SJCRH30 (cell line): ENCODE measurements at regions not wholly inside any gene's neighbourhood (a gene's known extent, or its start where the extent isn't known, plus 50 kb on each side); places are given as distances from the start of the nearest gene placed in this dataset.
"Not testable (repeated sequence)": the region's sequence is repeated elsewhere in the genome, so short reads cannot be mapped to it uniquely, and the experiment has no call there.

Source experiments
- DNase-seq, 2 experiments: peaks; one replicate each; pipeline ENCODE4 v3.0.0-alpha.2; 2015 to 2020
- H3K27ac ChIP-seq: fragments of 250-450 bp; sonication (Bioruptor Pico); 2 replicates; pipeline ENCODE4 v1.5.1; 2020; ENCODE audit warnings: mild to moderate bottlenecking, moderate library complexity
- H3K27me3 ChIP-seq: fragments of 250-450 bp; sonication (Bioruptor Pico); 2 replicates; pipeline ENCODE4 v1.5.1; 2020; ENCODE audit warnings: mild to moderate bottlenecking, moderate library complexity
- H3K36me3 ChIP-seq: fragments of 250-450 bp; sonication (Bioruptor Pico); 2 replicates; pipeline ENCODE4 v1.5.1; 2020; ENCODE audit warnings: mild to moderate bottlenecking, moderate library complexity
- H3K4me1 ChIP-seq: fragments of 250-450 bp; sonication (Bioruptor Pico); 2 replicates; pipeline ENCODE4 v1.5.1; 2020; ENCODE audit warnings: mild to moderate bottlenecking, moderate library complexity
- H3K4me3 ChIP-seq: fragments of 250-450 bp; sonication (Bioruptor Pico); 2 replicates; pipeline ENCODE4 v1.5.1; 2020; ENCODE audit warnings: mild to moderate bottlenecking, moderate library complexity
- H3K9me3 ChIP-seq: fragments of 250-450 bp; sonication (Bioruptor Pico); replicated peaks from 2 replicates; pipeline ENCODE4 v1.5.1; 2020; ENCODE audit warnings: mild to moderate bottlenecking, moderate library complexity

DNA sequence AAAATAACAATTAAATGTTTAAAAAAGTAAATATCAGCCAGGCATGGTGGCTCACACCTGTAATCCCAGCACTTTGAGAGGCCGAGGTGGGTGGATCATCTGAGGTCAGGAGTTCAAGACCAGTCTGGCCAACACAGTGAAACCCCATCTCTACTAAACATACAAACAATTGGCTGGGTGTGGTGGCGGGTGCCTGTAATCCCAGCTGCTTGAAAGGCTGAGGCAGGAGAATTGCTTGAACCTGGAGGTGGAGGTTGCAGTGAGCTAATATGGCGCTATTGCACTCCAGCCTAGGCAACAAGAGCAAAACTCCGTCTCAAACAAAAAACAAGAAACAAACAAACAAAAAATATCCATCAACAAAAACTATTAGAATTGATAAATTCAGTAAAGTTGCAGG, 77.5 kb downstream of the SNX5 start:
- H3K4me3 ChIP-seq, DNase-seq, H3K27ac ChIP-seq, H3K36me3 ChIP-seq, H3K9me3 ChIP-seq, H3K4me1 ChIP-seq, H3K27me3 ChIP-seq: not testable (repeated sequence)

DNA sequence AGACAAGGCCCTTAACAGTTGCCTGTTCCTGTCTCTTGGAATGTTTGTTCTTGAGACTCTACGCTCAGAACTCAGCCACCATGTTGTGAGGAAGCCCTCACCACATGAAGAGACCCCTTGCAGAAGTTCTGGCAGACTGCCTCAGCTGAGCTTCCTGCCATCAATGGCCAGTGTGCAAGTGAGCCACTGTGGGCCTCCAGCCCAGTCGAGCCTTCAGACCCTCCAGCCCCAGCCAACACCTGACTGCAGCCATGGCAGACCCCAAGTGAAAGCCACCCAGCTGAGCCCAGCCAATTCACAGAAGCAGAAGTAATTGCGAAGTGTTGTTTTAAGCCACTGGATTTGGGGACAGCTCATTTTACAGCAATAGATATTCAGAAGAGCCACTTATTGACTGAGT, 78.3 kb downstream of the SNX5 start:
- Histone ChIP-seq H3K4me1 (no peaks in the 10 kb centered on the region), H3K9me3 (no peaks in the 10 kb centered on the region), H3K27me3 (no peaks in the 10 kb centered on the region; the same call in 1 of the 2 replicates), H3K27ac (no peak overlapping the region), H3K36me3 (no peaks in the 10 kb centered on the region), H3K4me3 (no peak overlapping the region)
- DNase-seq: no peak

DNA sequence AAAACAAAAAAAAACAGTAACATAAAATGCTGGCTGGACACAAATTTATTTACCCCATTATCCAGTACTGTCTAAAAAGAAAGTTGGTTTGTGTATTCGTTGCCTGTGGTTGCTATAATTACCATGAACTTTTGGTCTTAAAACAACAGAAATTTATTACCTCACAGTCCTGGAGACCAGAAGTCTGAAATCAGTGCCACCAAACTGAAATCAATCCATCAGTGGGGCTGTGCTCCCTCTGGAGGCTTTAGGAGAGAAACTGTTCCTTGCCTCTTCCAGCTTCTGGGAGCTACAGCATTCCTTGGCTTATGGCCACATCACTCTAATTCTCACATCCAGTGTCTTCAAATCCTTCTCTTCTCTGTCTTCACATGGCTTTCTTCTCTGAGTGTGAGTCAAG, 79.4 kb downstream of the SNX5 start:
- H3K27ac ChIP-seq: no peak overlapping the region
- no peaks in the 10 kb centered on the region for H3K4me1 ChIP-seq
- H3K36me3 ChIP-seq: no peaks in the 10 kb centered on the region
- H3K27me3 ChIP-seq: no peaks in the 10 kb centered on the region; the same call in 1 of the 2 replicates
- DNase-seq: no peak
- H3K4me3 ChIP-seq: no peak overlapping the region
- no peaks in the 10 kb centered on the region for H3K9me3 ChIP-seq

DNA sequence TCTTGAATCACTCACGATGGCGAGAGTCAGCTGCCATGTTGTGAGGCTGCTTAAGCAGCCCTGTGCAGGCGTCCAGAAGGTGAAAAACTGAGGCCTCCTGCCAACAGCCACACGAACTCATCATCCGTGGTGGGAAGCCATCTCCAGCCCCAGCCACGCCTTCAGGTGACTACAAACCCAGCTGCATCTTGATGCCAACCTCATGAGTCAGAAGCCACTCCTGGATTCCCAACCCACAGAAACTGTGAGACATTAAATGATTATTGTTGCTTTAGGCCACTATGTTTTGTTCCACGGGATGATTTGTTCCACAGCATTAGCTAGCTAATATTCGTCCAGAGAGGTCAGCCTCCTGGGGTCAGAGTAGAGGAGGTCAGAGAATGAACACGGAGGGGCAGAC, 80.5 kb downstream of the SNX5 start:
- Histone ChIP-seq H3K9me3 (no peaks in the 10 kb centered on the region), H3K27me3 (no peaks in the 10 kb centered on the region; the same call in 1 of the 2 replicates), H3K4me1 (no peaks in the 10 kb centered on the region), H3K4me3 (no peak overlapping the region), H3K36me3 (no peaks in the 10 kb centered on the region), H3K27ac (no peak overlapping the region)
- DNase-seq: no peak

GRCh38 chr20:17887331-17888030, 81.1 kb downstream of the SNX5 start:
- no peaks in the 10 kb centered on the region; the same call in 1 of the 2 replicates for H3K27me3 ChIP-seq
- no peak overlapping the region for H3K27ac ChIP-seq
- no peaks in the 10 kb centered on the region for H3K9me3 ChIP-seq
- DNase-seq: peak in 1 of 2 experiments; percentile 25
- H3K4me3 ChIP-seq: no peak overlapping the region
- no peaks in the 10 kb centered on the region for H3K36me3 ChIP-seq
- H3K4me1 ChIP-seq: no peaks in the 10 kb centered on the region

DNA sequence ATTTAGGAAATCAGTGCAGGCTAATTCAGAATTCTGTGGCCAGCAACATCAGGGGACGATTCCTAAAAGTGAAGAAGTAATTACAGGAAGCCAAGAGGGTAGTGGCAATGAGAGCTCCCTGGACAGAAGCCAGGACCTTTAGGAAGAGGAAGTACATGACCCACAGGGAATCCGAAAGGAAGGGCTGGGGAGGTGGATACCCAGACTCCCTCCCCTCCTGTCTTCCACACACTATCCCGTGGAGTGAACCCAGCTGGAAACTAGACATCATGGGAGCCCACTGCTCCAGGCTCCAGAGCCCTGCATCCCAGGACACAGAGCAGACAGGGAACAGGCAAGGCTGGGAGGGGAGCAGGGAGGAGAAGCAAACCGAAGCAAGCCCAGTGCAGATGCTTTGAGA, 83.0 kb downstream of the SNX5 start:
- no peak overlapping the region for H3K27ac ChIP-seq
- H3K4me1 ChIP-seq: no peaks in the 10 kb centered on the region
- no peaks in the 10 kb centered on the region for H3K36me3 ChIP-seq
- no peak overlapping the region for H3K4me3 ChIP-seq
- H3K27me3 ChIP-seq: no peaks in the 10 kb centered on the region; the same call in 1 of the 2 replicates
- no peak for DNase-seq
- no peaks in the 10 kb centered on the region for H3K9me3 ChIP-seq

DNA sequence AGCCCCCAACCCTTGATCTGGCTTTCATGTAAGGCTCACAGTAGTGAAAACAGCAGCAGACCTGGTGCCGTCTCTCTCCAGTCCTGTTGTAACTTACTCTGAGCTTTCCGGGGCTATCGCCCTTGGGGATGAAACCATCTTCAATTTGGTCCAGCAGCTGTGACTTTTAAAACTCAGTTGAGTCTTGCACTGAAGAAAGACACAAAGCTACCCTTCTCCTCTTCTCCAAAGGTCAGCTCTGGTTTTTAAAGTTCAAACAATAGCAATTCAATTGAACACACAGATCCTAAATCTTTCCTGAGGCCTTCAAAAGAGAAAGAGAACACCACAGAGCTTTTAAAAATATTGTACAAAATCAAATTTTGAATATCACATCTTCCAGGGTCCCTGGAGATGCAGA, 83.5 kb downstream of the SNX5 start:
- H3K4me3 ChIP-seq: no peak overlapping the region
- H3K9me3 ChIP-seq: no peaks in the 10 kb centered on the region
- H3K4me1 ChIP-seq: no peaks in the 10 kb centered on the region
- no peak overlapping the region for H3K27ac ChIP-seq
- H3K27me3 ChIP-seq: no peaks in the 10 kb centered on the region; the same call in 1 of the 2 replicates
- H3K36me3 ChIP-seq: no peaks in the 10 kb centered on the region
- DNase-seq: no peak

DNA sequence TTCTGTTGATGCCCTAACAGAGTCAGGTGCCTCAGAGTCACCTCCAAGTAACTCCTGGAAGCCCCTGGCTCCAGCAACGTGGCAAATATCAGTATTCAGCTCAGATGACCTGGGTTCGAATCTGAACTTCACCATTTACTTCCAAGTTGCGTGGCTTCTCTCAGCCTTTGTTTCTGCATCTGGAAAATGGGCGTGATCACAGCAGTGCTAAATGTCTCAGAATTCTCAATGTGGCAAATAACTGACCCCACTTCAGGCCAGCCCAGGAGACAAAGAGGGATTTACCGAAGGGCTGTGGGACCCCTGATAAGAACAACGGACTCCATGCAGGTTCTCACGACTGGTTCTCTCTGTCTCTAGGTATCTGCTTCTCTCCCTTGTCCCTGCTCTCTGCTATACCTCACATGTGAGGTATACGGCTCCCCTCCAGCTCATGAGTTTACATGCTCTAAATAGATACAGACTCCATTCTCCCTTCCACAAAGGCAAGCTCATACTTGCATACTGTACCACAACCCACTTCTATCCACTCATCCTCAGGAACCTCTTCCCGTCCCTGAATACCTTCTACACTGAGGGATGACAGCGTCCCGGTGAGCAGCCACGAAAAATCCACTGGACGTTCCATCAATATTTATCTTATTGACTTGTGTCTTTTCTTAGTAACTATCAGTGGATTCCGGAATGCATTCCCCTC, 84.1 kb downstream of the SNX5 start:
- H3K4me3 ChIP-seq: no peak overlapping the region
- H3K9me3 ChIP-seq: no peaks in the 10 kb centered on the region
- H3K4me1 ChIP-seq: no peaks in the 10 kb centered on the region
- H3K27me3 ChIP-seq: no peaks in the 10 kb centered on the region; the same call in 1 of the 2 replicates
- no peaks in the 10 kb centered on the region for H3K36me3 ChIP-seq
- no peak for DNase-seq
- H3K27ac ChIP-seq: no peak overlapping the region

DNA sequence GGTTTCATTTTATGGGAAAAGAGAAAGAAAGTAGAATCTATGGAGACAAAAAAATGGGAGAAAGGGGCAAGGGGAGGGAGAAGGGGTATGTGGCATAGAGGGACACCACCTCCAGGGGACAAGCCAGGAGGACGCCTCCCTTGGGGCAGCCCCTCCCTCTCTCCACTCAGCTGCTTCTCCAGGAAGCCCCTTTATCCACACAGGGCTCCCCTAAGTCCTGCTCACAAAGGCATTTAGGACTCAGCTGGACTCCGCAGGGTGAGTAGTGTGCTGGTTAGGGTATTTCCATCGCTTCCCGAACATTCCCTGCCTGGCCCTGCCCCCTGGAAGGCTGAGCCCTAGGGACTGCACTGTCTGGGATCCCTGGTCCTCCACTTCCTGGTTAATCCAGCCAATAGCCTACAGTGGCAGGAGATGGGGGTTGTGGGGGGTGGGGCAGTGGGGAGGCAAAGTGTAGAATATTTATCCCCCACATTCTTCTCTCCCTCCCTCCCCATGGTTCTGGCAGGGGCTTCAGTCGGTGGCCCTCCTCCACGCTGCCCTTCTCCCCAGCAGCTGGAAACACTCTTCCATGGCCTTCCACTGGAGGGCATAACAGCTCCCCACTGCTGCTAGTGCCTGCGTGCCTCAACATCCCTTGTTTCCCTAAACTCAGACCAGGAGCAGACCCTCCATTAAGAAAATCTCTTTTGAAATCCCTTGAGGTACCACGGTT, 84.8 kb downstream of the SNX5 start:
- DNase-seq: no peak
- H3K36me3 ChIP-seq: no peaks in the 10 kb centered on the region
- H3K4me3 ChIP-seq: no peak overlapping the region
- H3K27ac ChIP-seq: no peak overlapping the region
- no peaks in the 10 kb centered on the region; the same call in 1 of the 2 replicates for H3K27me3 ChIP-seq
- H3K4me1 ChIP-seq: no peaks in the 10 kb centered on the region
- H3K9me3 ChIP-seq: no peaks in the 10 kb centered on the region

GRCh38 chr20:17882834-17883591, 85.6 kb downstream of the SNX5 start:
- no peak overlapping the region for H3K4me3 ChIP-seq
- no peaks in the 10 kb centered on the region for H3K4me1 ChIP-seq
- peaks cover 2% of the 10 kb centered on the region; the same call in 1 of the 2 replicates for H3K27me3 ChIP-seq
- H3K27ac ChIP-seq: no peak overlapping the region
- no peak for DNase-seq
- no peaks in the 10 kb centered on the region for H3K36me3 ChIP-seq
- no peaks in the 10 kb centered on the region for H3K9me3 ChIP-seq

DNA sequence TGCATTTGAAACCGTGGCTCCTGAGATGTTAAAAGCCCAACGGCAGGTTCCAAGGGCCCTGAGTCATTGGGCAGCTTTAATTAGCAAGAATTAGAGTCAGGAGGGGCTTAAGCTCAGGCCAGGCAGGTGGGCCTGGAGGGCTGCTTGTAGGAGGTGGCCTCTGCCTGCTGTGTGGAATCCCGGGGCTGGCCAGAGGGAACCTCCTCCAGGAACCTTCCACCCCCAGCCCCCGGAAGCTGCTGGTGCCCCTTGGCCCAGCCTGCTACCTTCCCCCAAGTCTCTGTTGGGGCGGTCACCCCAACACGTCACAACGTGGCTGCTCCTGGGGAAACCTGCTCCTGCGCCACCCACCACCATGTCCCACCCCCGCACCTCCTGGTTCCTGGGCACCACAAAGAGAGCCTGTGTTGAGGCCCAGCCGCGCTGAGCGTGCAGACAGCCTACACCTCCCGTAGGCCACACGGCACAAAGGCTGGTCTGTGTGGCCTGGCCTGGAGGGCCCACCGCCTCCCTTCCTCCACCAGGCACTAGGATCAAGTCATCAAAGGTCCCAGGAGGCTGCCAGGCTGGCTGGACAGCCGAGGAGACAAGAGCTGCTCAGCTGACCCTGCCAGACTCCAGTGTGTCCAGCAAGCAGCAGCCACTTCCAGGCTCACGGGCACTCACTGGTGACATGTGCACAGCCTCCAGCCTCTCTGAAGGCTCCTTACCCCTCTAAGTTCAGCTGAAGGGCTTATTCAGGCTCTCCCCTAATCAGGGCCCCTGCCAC, 86.3 kb downstream of the SNX5 start:
- DNase-seq: peak in 1 of 2 experiments; percentile 12
- H3K4me3 ChIP-seq: no peak overlapping the region
- H3K4me1 ChIP-seq: no peaks in the 10 kb centered on the region
- H3K36me3 ChIP-seq: no peaks in the 10 kb centered on the region
- peaks cover 4% of the 10 kb centered on the region; the same call in 1 of the 2 replicates for H3K27me3 ChIP-seq
- H3K9me3 ChIP-seq: no peaks in the 10 kb centered on the region
- H3K27ac ChIP-seq: no peak overlapping the region

GRCh38 chr20:17881741-17882064, 86.9 kb downstream of the SNX5 start:
- Histone ChIP-seq H3K27ac (no peak overlapping the region), H3K4me3 (no peak overlapping the region), H3K36me3 (no peaks in the 10 kb centered on the region), H3K27me3 (peaks cover 6% of the 10 kb centered on the region), H3K9me3 (no peaks in the 10 kb centered on the region), H3K4me1 (no peaks in the 10 kb centered on the region)
- no peak for DNase-seq

GRCh38 chr20:17878912-17879602, 89.5 kb downstream of the SNX5 start:
- Histone ChIP-seq H3K27me3 (peaks cover 11% of the 10 kb centered on the region; the same call in 1 of the 2 replicates), H3K27ac (no peak overlapping the region), H3K36me3 (no peaks in the 10 kb centered on the region), H3K9me3 (no peaks in the 10 kb centered on the region), H3K4me3 (no peak overlapping the region), H3K4me1 (no peaks in the 10 kb centered on the region)
- no peak for DNase-seq
